IMR-90 (cell line): ENCODE measurements at regions not wholly inside any gene's neighbourhood (a gene's known extent, or its start where the extent isn't known, plus 50 kb on each side); places are given as distances from the start of the nearest gene placed in this dataset.

Experiments used
- BHLHE40 ChIP-seq: fragments of 150-350 bp; IDR thresholded peaks from 2 replicates; pipeline ENCODE4 v1.6.1; 2016; ENCODE audit warnings: mild to moderate bottlenecking, low read depth, low read length
- CEBPB ChIP-seq: IDR thresholded peaks from 2 replicates; pipeline ENCODE4 v1.6.1; 2012; ENCODE audit warnings: low read depth, low read length, improper control_type of control experiment
- MAFK ChIP-seq: IDR thresholded peaks from 2 replicates; pipeline ENCODE4 v1.6.1; 2012; ENCODE audit warnings: low read depth, low read length, improper control_type of control experiment
- MAZ ChIP-seq: IDR thresholded peaks from 2 replicates; pipeline ENCODE4 v1.6.1; 2012; ENCODE audit warnings: low read depth, mild to moderate bottlenecking, low read length, improper control_type of control experiment, moderate library complexity, borderline replicate concordance
- MXI1 ChIP-seq: IDR thresholded peaks from 2 replicates; pipeline ENCODE4 v1.6.1; 2012; ENCODE audit warnings: low read depth, mild to moderate bottlenecking, low read length, moderate library complexity, borderline replicate concordance
- POLR2A ChIP-seq: IDR thresholded peaks from 2 replicates; pipeline ENCODE4 v1.6.1; 2012; ENCODE audit warnings: mild to moderate bottlenecking, low read depth, low read length
- RAD21 ChIP-seq: IDR thresholded peaks from 2 replicates; pipeline ENCODE4 v1.6.1; 2012; ENCODE audit warnings: low read length, improper control_type of control experiment
- RFX5 ChIP-seq: IDR thresholded peaks from 2 replicates; pipeline ENCODE4 v1.8.0; 2012; ENCODE audit warnings: low read depth, mild to moderate bottlenecking, low read length, moderate library complexity
- TF ChIP-seq, protein P1 (sequence below): conservative IDR thresholded peaks from 2 replicates; pipeline ENCODE4 v1.5.1; 2012; ENCODE audit warnings: mild to moderate bottlenecking, low read depth, low read length, improper control_type of control experiment
- TF ChIP-seq, protein P2 (sequence below): fragments of 150-350 bp; IDR thresholded peaks from 2 replicates; pipeline ENCODE4 v1.6.1; 2017; ENCODE audit warnings: mild to moderate bottlenecking, antibody characterized with exemption, low read length, low read depth

DNA sequence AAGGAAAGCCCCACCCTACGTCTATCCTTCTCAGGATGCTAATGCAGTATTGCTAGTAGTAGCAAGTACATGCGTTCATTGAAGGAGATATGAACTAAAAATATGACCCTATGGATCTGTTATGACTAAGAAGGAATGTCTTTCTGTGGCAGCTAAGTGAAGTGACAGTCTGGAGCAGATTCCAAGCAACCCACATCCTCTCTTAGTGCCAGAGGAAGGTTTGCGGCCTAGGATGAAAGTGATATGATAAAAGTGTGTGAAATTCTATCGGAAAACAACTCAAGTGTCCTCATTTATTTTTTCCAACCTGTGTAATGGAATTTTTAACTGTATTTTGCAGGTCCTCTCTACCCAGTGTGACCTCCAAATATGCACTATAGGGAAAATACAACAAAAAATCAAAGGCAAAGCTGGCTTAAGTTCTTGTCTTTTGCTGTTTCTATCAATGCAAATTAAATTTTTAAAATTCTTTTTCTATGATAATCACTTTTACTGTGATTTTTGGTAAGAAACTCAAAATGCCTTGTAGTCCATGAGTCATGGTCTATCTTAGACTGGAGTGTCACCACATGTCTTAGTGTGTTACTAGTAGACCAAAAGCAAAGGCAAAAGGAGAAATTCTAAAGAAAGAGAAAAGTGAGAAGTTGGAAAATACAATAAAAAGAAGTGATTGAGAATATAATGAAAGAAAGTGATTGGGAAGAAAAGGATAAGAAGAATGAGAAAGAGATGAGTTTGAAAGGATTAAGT lies 161.2 kb upstream of the TMCO5A start:
- TF ChIP-seq, protein P1, sequence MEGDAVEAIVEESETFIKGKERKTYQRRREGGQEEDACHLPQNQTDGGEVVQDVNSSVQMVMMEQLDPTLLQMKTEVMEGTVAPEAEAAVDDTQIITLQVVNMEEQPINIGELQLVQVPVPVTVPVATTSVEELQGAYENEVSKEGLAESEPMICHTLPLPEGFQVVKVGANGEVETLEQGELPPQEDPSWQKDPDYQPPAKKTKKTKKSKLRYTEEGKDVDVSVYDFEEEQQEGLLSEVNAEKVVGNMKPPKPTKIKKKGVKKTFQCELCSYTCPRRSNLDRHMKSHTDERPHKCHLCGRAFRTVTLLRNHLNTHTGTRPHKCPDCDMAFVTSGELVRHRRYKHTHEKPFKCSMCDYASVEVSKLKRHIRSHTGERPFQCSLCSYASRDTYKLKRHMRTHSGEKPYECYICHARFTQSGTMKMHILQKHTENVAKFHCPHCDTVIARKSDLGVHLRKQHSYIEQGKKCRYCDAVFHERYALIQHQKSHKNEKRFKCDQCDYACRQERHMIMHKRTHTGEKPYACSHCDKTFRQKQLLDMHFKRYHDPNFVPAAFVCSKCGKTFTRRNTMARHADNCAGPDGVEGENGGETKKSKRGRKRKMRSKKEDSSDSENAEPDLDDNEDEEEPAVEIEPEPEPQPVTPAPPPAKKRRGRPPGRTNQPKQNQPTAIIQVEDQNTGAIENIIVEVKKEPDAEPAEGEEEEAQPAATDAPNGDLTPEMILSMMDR: no peak
- no peak for TF ChIP-seq CEBPB
- no peak for TF ChIP-seq MXI1
- no peak for TF ChIP-seq RFX5
- peak; percentile 8; the same call in 1 of the 2 replicates for TF ChIP-seq BHLHE40
- TF ChIP-seq POLR2A: no peak
- TF ChIP-seq RAD21: no peak
- TF ChIP-seq MAFK: no peak
- no peak for TF ChIP-seq MAZ
- TF ChIP-seq, protein P2, sequence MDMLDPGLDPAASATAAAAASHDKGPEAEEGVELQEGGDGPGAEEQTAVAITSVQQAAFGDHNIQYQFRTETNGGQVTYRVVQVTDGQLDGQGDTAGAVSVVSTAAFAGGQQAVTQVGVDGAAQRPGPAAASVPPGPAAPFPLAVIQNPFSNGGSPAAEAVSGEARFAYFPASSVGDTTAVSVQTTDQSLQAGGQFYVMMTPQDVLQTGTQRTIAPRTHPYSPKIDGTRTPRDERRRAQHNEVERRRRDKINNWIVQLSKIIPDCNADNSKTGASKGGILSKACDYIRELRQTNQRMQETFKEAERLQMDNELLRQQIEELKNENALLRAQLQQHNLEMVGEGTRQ: no peak
